ENCODE measurements at regions not wholly inside any gene's neighbourhood (a gene's known extent, or its start where the extent isn't known, plus 50 kb on each side); places are given as distances from the start of the nearest gene placed in this dataset.

DNA sequence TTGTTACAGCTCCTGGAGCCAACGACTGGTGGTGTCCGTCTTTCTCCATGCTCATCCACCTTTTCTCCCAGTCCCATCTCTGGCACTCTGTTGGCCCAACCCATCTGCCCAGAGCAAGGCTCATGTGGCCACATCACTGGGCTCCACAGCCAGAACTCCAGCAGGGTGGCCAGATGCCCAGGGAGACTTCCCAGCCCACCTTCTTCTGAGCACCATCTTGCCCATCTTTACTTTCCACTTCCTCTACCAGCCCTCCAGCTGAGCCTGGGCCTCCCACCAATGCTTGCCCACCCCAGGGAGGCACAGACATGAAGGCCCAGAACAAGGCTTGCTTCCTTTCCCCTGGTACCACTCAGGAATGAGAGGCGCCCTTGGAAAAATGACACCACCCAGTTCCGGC, 116.8 kb downstream of the BUD13 start:
- TF ChIP-seq, protein P1, sequence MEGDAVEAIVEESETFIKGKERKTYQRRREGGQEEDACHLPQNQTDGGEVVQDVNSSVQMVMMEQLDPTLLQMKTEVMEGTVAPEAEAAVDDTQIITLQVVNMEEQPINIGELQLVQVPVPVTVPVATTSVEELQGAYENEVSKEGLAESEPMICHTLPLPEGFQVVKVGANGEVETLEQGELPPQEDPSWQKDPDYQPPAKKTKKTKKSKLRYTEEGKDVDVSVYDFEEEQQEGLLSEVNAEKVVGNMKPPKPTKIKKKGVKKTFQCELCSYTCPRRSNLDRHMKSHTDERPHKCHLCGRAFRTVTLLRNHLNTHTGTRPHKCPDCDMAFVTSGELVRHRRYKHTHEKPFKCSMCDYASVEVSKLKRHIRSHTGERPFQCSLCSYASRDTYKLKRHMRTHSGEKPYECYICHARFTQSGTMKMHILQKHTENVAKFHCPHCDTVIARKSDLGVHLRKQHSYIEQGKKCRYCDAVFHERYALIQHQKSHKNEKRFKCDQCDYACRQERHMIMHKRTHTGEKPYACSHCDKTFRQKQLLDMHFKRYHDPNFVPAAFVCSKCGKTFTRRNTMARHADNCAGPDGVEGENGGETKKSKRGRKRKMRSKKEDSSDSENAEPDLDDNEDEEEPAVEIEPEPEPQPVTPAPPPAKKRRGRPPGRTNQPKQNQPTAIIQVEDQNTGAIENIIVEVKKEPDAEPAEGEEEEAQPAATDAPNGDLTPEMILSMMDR (IDR thresholded peaks at IDR 0.05) = no peak
- TF ChIP-seq ZFX (IDR thresholded peaks at IDR 0.05; ENCODE audit: borderline replicate concordance) = no peak

All from 22Rv1 (cell line).